SK-N-SH (cell line): ENCODE measurements at regions not wholly inside any gene's neighbourhood (a gene's known extent, or its start where the extent isn't known, plus 50 kb on each side); places are given as distances from the start of the nearest gene placed in this dataset.

ENCODE experiments used
- EP300 ChIP-seq, 2 experiments: IDR thresholded peaks; 2 replicates each; pipeline versions ENCODE4 v1.4.0 to v1.6.1; 2012; ENCODE audit warnings: borderline replicate concordance in 1 of 2, low read depth in 1 of 2, low read length in 1 of 2
- EZH2phosphoT487 ChIP-seq: fragments of 200-600 bp; sonication (generic); IDR thresholded peaks from 2 replicates; pipeline ENCODE4 v1.6.1; 2017; ENCODE audit warnings: low read depth, mixed run types, mild to moderate bottlenecking, antibody characterized with exemption, moderate library complexity, borderline replicate concordance
- TF ChIP-seq, protein P1 (sequence below): fragments of 200-600 bp; sonication (generic); IDR thresholded peaks from 2 replicates; pipeline ENCODE4 v1.6.1; 2017; ENCODE audit warnings: antibody characterized with exemption, mild to moderate bottlenecking, moderate library complexity
- TF ChIP-seq, protein P2 (sequence below): IDR thresholded peaks from 2 replicates; pipeline ENCODE4 v1.6.1; 2012; ENCODE audit warnings: mild to moderate bottlenecking, low read depth, low read length, moderate library complexity

DNA sequence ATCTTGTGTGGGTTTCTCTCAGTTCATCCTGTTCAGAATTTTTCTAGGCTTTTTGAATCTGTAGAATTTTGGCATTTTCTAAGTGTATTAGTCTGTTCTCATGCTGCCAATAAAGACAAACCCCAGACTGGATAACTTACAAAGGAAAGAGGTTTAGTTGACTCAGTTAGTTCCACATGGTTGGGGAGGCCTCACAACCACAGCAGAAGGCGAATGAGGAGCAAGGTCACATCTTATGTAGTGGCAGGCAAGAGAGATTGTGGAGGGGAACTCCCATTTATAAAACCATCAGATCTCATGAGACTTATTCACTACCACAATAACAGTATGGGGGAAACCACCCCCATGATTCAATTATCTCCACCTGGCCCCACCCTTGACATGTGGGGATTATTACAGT is 199.2 kb downstream of the ST6GAL2 start:
- TF ChIP-seq, protein P1, sequence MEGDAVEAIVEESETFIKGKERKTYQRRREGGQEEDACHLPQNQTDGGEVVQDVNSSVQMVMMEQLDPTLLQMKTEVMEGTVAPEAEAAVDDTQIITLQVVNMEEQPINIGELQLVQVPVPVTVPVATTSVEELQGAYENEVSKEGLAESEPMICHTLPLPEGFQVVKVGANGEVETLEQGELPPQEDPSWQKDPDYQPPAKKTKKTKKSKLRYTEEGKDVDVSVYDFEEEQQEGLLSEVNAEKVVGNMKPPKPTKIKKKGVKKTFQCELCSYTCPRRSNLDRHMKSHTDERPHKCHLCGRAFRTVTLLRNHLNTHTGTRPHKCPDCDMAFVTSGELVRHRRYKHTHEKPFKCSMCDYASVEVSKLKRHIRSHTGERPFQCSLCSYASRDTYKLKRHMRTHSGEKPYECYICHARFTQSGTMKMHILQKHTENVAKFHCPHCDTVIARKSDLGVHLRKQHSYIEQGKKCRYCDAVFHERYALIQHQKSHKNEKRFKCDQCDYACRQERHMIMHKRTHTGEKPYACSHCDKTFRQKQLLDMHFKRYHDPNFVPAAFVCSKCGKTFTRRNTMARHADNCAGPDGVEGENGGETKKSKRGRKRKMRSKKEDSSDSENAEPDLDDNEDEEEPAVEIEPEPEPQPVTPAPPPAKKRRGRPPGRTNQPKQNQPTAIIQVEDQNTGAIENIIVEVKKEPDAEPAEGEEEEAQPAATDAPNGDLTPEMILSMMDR: no peak
- no peak for TF ChIP-seq EP300 (IDR thresholded peaks at IDR 0.05; ENCODE audit: borderline replicate concordance in 1 of 2, low read depth in 1 of 2, low read length in 1 of 2)
- TF ChIP-seq, protein P2, sequence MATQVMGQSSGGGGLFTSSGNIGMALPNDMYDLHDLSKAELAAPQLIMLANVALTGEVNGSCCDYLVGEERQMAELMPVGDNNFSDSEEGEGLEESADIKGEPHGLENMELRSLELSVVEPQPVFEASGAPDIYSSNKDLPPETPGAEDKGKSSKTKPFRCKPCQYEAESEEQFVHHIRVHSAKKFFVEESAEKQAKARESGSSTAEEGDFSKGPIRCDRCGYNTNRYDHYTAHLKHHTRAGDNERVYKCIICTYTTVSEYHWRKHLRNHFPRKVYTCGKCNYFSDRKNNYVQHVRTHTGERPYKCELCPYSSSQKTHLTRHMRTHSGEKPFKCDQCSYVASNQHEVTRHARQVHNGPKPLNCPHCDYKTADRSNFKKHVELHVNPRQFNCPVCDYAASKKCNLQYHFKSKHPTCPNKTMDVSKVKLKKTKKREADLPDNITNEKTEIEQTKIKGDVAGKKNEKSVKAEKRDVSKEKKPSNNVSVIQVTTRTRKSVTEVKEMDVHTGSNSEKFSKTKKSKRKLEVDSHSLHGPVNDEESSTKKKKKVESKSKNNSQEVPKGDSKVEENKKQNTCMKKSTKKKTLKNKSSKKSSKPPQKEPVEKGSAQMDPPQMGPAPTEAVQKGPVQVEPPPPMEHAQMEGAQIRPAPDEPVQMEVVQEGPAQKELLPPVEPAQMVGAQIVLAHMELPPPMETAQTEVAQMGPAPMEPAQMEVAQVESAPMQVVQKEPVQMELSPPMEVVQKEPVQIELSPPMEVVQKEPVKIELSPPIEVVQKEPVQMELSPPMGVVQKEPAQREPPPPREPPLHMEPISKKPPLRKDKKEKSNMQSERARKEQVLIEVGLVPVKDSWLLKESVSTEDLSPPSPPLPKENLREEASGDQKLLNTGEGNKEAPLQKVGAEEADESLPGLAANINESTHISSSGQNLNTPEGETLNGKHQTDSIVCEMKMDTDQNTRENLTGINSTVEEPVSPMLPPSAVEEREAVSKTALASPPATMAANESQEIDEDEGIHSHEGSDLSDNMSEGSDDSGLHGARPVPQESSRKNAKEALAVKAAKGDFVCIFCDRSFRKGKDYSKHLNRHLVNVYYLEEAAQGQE: no peak
- TF ChIP-seq EZH2phosphoT487: no peak
